MCF 10A (cell line): ENCODE measurements at regions not wholly inside any gene's neighbourhood (a gene's known extent, or its start where the extent isn't known, plus 50 kb on each side); places are given as distances from the start of the nearest gene placed in this dataset.

Experiments
- BruUV-seq: library from RNA; stranded (reverse); fragments of 400-500 nt; replicated peaks from 2 replicates; lab custom pipeline; 2021; lab: Mats Ljungman, UMichigan
- CTCF ChIA-PET: fragments of 300-600 bp; sonication (Branson Sonifier 250); formaldehyde crosslinking; extraction: SDS; loops from one replicate; lab custom pipeline; 2021; ENCODE audit warnings: antibody characterized with exemption, inconsistent platforms; lab: Yijun Ruan, JAX
- POLR2A ChIA-PET: fragments of 300-600, 350-650 bp; sonication (Branson Sonifier 250); formaldehyde crosslinking; extraction: SDS; loops from one replicate; lab custom pipeline; 2020; ENCODE audit warnings: antibody characterized with exemption, inconsistent platforms; lab: Yijun Ruan, JAX
- DNase-seq: peaks from one replicate; pipeline ENCODE4 v3.0.0-alpha.2; 2018; ENCODE audit not compliant: unreplicated experiment
- H3K27ac Mint-ChIP-seq: one replicate; pipeline ENCODE4 v1.8.0; 2022; ENCODE audit warnings: mild to moderate bottlenecking, low read depth, mixed read lengths; ENCODE audit not compliant: unreplicated experiment
- H3K27me3 Mint-ChIP-seq: one replicate; pipeline ENCODE4 v1.8.0; 2022; ENCODE audit warnings: mixed read lengths; ENCODE audit not compliant: insufficient read depth, unreplicated experiment
- H3K36me3 Mint-ChIP-seq: one replicate; pipeline ENCODE4 v1.8.0; 2022; ENCODE audit warnings: mild to moderate bottlenecking, moderate library complexity, mixed read lengths; ENCODE audit not compliant: insufficient read depth, unreplicated experiment
- H3K4me1 Mint-ChIP-seq: one replicate; pipeline ENCODE4 v1.8.0; 2022; ENCODE audit warnings: mixed read lengths; ENCODE audit not compliant: insufficient read depth, unreplicated experiment
- H3K4me3 Mint-ChIP-seq: one replicate; pipeline ENCODE4 v1.8.0; 2022; ENCODE audit warnings: mild to moderate bottlenecking, moderate library complexity, mixed read lengths; ENCODE audit not compliant: unreplicated experiment
- H3K9me3 Mint-ChIP-seq: one replicate; pipeline ENCODE4 v1.8.0; 2022; ENCODE audit warnings: mixed read lengths; ENCODE audit not compliant: unreplicated experiment
- CTCF ChIP-seq: fragments of 200-600 bp; IDR thresholded peaks from one replicate; pipeline ENCODE4 v1.8.0; 2022; ENCODE audit warnings: antibody characterized with exemption, mild to moderate bottlenecking; ENCODE audit not compliant: unreplicated experiment
- intact Hi-C: fragments of 100-400 bp; cut with micrococcal nuclease; formaldehyde crosslinking; loops from 2 replicates; pipeline ENCODE4 v1.14.1; 2022

DNA sequence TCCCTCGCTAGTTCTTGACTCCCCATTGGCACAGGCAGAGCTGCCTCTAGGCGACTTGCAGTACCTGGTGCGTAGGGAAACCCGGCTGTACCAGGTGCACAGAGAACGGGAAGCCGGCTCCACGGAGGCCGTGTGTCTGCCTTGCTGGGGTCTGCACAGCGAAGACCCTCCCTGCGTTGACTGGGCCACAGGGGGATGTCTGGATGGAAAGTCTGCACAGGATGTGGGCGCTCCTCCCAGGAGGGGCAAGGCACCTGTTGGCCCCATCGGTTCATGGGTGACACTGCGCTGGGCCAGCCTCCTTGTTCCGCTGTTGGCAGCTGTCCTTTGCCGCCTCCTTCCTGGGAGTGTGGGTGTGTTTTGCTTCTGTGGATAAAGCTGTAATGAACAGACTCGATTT lies 138.3 kb downstream of the TEX29 start:
- no peaks in the 10 kb centered on the region for H3K4me1 Mint-ChIP-seq
- no peak overlapping the region for H3K27ac Mint-ChIP-seq
- H3K4me3 Mint-ChIP-seq, result no peak overlapping the region
- no peaks in the 10 kb centered on the region for H3K36me3 Mint-ChIP-seq
- BruUV-seq, result no TSS peak
- H3K27me3 Mint-ChIP-seq, result no peaks in the 10 kb centered on the region
- intact Hi-C loops, result no loop called here
- POLR2A ChIA-PET, result interaction anchor here (0.6 kb wide), 1 partner anchor 392 kb away, joined by 3 read pairs; no protein-coding TSS in a partner anchor
- no peaks in the 10 kb centered on the region for H3K9me3 Mint-ChIP-seq
- DNase-seq, result no peak
- TF ChIP-seq CTCF, result no peak
- CTCF ChIA-PET, result interaction anchor here (0.6 to 1.5 kb wide), 5 partner anchors 16 to 1156 kb away, joined by 3 to 5 read pairs (median 3); no protein-coding TSS in a partner anchor

DNA sequence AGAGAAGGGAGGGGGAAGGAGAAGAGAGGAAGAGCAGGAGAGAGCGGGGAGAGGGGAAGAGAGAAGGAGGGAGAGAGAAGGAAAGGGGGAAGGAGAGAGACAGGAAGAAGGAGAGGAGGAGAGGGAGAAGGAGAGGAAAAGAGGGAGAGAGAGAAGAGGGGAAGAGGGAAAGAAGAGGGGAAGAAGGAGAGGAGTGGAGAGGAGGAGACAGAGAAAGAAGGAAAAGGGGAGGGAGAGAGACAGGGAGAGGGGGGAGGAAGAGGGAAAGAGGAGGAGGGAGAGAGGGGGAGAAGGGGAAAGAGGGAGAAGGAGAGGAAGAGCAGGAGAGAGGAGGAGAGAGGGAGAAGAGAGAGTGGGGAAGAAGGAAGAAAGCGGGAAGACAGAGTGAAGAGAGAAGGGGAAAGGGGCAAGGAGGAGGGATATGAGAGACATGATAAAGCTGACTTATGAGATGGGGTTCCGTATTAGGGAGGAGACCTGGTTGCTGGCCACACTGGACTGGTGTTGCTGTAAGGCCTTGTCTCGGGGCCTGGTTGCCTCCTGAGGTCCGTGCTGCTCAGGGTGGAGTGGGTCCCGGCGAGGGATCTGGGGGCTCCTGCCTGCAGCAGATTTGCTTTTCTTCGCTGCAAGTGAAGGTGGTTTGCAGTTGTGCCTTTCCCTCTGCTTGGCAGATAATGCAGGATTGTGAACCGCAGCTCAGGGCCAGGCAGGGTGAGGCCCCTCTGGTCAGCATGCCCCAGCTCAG lies 139.5 kb downstream of the TEX29 start:
- no TSS peak for BruUV-seq
- intact Hi-C loops, result loop anchor here (5.0 kb wide), 1 partner anchor 393 kb away; no protein-coding TSS in a partner anchor
- ChIA-PET CTCF (interaction anchor here (0.5 to 1.5 kb wide), 10 partner anchors 13 to 1213 kb away, joined by 3 to 9 read pairs (median 5); no protein-coding TSS in a partner anchor), POLR2A (no interaction called here)
- no peaks in the 10 kb centered on the region for H3K9me3 Mint-ChIP-seq
- H3K4me3 Mint-ChIP-seq, result no peak overlapping the region
- no peaks in the 10 kb centered on the region for H3K27me3 Mint-ChIP-seq
- no peak overlapping the region for H3K27ac Mint-ChIP-seq
- no peak for DNase-seq
- H3K4me1 Mint-ChIP-seq, result no peaks in the 10 kb centered on the region
- TF ChIP-seq CTCF, result no peak
- no peaks in the 10 kb centered on the region for H3K36me3 Mint-ChIP-seq

DNA sequence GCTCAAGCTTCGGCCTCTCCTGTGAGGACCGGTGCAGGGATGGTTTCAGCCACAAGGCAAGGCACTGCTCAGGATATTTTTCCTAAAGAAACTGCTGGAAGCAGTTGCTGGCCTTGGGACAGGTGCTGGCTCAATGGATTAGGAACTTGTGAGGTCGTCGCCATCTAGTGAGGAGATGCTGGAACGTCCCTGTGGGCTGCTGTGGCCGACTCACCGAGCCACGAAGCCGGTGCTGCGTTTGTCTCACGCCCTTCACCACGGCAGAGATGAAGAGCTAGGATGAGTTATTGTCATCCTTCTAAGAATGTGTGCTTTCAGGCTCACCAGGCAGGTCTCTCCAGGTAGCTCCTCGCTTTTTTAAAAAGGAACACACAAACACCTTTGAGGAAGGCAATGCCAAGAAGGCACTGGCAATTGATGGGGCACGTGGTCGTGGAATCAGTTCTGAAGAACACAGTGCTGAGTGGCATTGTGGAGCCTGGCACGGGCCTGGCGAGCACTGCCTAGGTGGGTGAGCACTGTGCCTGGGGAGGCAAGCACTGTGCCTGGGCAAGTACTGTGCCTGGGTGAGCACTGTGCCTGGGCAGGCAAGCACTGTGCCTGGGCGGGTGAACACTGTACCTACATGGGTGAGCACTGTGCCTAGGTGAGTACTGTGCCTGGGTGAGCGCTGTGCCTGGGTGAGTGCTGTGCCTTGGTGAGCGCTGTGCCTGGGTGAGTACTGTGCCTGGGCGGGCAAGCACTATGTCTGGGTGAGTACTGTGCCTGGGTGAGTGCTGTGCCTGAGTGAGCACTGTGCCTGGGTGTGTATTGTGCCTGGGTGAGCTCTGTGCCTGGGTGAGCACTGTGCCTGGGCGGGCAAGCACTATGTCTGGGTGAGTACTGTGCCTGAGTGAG lies 140.4 kb downstream of the TEX29 start:
- intact Hi-C loops, result loop anchor here (5.0 kb wide), 1 partner anchor 393 kb away; no protein-coding TSS in a partner anchor
- BruUV-seq, result no TSS peak
- Mint-ChIP-seq H3K27ac (no peak overlapping the region), H3K36me3 (no peaks in the 10 kb centered on the region), H3K4me3 (no peak overlapping the region), H3K4me1 (no peaks in the 10 kb centered on the region), H3K9me3 (no peaks in the 10 kb centered on the region), H3K27me3 (no peaks in the 10 kb centered on the region)
- no peak for TF ChIP-seq CTCF
- POLR2A ChIA-PET, result interaction anchor here (0.6 kb wide), 1 partner anchor 526 kb away, joined by 3 read pairs; no protein-coding TSS in a partner anchor
- peak; percentile 40 for DNase-seq
- CTCF ChIA-PET, result interaction anchor here (0.5 to 1.3 kb wide), 13 partner anchors 12 to 1212 kb away, joined by 3 to 9 read pairs (median 4); no protein-coding TSS in a partner anchor
